ENCODE measurements at regions not wholly inside any gene's neighbourhood (a gene's known extent, or its start where the extent isn't known, plus 50 kb on each side); places are given as distances from the start of the nearest gene placed in this dataset.

- Histone ChIP-seq H3K27ac (ENCODE audit: low read depth, low read length) (no peak overlapping the region), H3K4me3 (ENCODE audit: low read length) (no peak overlapping the region), H3K27me3 (ENCODE audit: control insufficient read depth, low read length) (peaks cover 12% of the 10 kb centered on the region; the same call in 1 of the 2 replicates), H3F3A (ENCODE audit: control insufficient read depth, insufficient read depth) (no peaks in the 10 kb centered on the region), H3K36me3 (ENCODE audit: control insufficient read depth, low read length) (no peaks in the 10 kb centered on the region), H3K4me2 (ENCODE audit: low read length) (no peak overlapping the region), H3K79me2 (ENCODE audit: control insufficient read depth, low read length) (no peaks in the 10 kb centered on the region), H3K9me3 (ENCODE audit: control insufficient read depth, insufficient read depth, low read length) (no peaks in the 10 kb centered on the region), H3K9me2 (replicated peaks; ENCODE audit: control insufficient read depth, low read length) (no peaks in the 10 kb centered on the region), H4K20me1 (ENCODE audit: control insufficient read depth, insufficient read depth, low read depth, low read length) (no peaks in the 10 kb centered on the region), H3K4me1 (ENCODE audit: control insufficient read depth, low read length) (no peaks in the 10 kb centered on the region)
- no peak for TF ChIP-seq EZH2phosphoT487 (IDR thresholded peaks at IDR 0.05; ENCODE audit: borderline replicate concordance, low read length)
- TF ChIP-seq, protein P1, sequence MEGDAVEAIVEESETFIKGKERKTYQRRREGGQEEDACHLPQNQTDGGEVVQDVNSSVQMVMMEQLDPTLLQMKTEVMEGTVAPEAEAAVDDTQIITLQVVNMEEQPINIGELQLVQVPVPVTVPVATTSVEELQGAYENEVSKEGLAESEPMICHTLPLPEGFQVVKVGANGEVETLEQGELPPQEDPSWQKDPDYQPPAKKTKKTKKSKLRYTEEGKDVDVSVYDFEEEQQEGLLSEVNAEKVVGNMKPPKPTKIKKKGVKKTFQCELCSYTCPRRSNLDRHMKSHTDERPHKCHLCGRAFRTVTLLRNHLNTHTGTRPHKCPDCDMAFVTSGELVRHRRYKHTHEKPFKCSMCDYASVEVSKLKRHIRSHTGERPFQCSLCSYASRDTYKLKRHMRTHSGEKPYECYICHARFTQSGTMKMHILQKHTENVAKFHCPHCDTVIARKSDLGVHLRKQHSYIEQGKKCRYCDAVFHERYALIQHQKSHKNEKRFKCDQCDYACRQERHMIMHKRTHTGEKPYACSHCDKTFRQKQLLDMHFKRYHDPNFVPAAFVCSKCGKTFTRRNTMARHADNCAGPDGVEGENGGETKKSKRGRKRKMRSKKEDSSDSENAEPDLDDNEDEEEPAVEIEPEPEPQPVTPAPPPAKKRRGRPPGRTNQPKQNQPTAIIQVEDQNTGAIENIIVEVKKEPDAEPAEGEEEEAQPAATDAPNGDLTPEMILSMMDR (IDR thresholded peaks at IDR 0.05; ENCODE audit: low read depth, low read length, poor library complexity, severe bottlenecking) = no peak
Observed at GRCh38 chr6:18613319-18613925, 226.3 kb downstream of the RNF144B start.

GRCh38 chr6:18629571-18629970 lies 242.4 kb downstream of the RNF144B start:
- H3K4me1 ChIP-seq (ENCODE audit: control insufficient read depth, low read length) = no peaks in the 10 kb centered on the region
- H4K20me1 ChIP-seq (ENCODE audit: control insufficient read depth, insufficient read depth, low read depth, low read length) = no peaks in the 10 kb centered on the region
- H3F3A ChIP-seq (ENCODE audit: control insufficient read depth, insufficient read depth) = no peaks in the 10 kb centered on the region
- H3K4me3 ChIP-seq (ENCODE audit: low read length) = no peak overlapping the region
- no peak overlapping the region for H3K4me2 ChIP-seq (ENCODE audit: low read length)
- H3K9me2 ChIP-seq (replicated peaks; ENCODE audit: control insufficient read depth, low read length) = no peaks in the 10 kb centered on the region
- no peaks in the 10 kb centered on the region for H3K79me2 ChIP-seq (ENCODE audit: control insufficient read depth, low read length)
- H3K36me3 ChIP-seq (ENCODE audit: control insufficient read depth, low read length) = no peaks in the 10 kb centered on the region
- no peak overlapping the region for H3K27ac ChIP-seq (ENCODE audit: low read depth, low read length)
- TF ChIP-seq, protein P1 (IDR thresholded peaks at IDR 0.05; ENCODE audit: low read depth, low read length, poor library complexity, severe bottlenecking) = no peak
- no peak for TF ChIP-seq EZH2phosphoT487 (IDR thresholded peaks at IDR 0.05; ENCODE audit: borderline replicate concordance, low read length)
- no peaks in the 10 kb centered on the region for H3K9me3 ChIP-seq (ENCODE audit: control insufficient read depth, insufficient read depth, low read length)
- H3K27me3 ChIP-seq (ENCODE audit: control insufficient read depth, low read length) = no peaks in the 10 kb centered on the region

GRCh38 chr6:18632670-18633410 lies 245.7 kb downstream of the RNF144B start:
- Histone ChIP-seq H3K27me3 (ENCODE audit: control insufficient read depth, low read length) (no peaks in the 10 kb centered on the region), H3F3A (ENCODE audit: control insufficient read depth, insufficient read depth) (no peaks in the 10 kb centered on the region), H3K9me3 (ENCODE audit: control insufficient read depth, insufficient read depth, low read length) (no peaks in the 10 kb centered on the region), H3K9me2 (replicated peaks; ENCODE audit: control insufficient read depth, low read length) (no peaks in the 10 kb centered on the region), H3K36me3 (ENCODE audit: control insufficient read depth, low read length) (no peaks in the 10 kb centered on the region), H3K4me2 (ENCODE audit: low read length) (no peak overlapping the region), H3K79me2 (ENCODE audit: control insufficient read depth, low read length) (no peaks in the 10 kb centered on the region), H3K27ac (ENCODE audit: low read depth, low read length) (no peak overlapping the region), H3K4me1 (ENCODE audit: control insufficient read depth, low read length) (no peaks in the 10 kb centered on the region), H4K20me1 (ENCODE audit: control insufficient read depth, insufficient read depth, low read depth, low read length) (no peaks in the 10 kb centered on the region), H3K4me3 (ENCODE audit: low read length) (no peak overlapping the region)
- TF ChIP-seq EZH2phosphoT487 (IDR thresholded peaks at IDR 0.05; ENCODE audit: borderline replicate concordance, low read length) = no peak
- TF ChIP-seq, protein P1 (IDR thresholded peaks at IDR 0.05; ENCODE audit: low read depth, low read length, poor library complexity, severe bottlenecking) = no peak
